WTC11 (cell line): ENCODE measurements at regions not wholly inside any gene's neighbourhood (a gene's known extent, or its start where the extent isn't known, plus 50 kb on each side); places are given as distances from the start of the nearest gene placed in this dataset.

Experiments
- ATF1 ChIP-seq: sonication (generic); formaldehyde crosslinking; IDR thresholded peaks from 2 replicates; pipeline ENCODE4 v1.8.1; 2023; ENCODE audit warnings: mild to moderate bottlenecking, moderate library complexity, missing genetic modification reagents
- ATF6 ChIP-seq: sonication (generic); formaldehyde crosslinking; IDR thresholded peaks from 2 replicates; pipeline ENCODE4 v1.8.1; 2023; ENCODE audit warnings: mild to moderate bottlenecking, missing genetic modification reagents
- CREM ChIP-seq: sonication (generic); formaldehyde crosslinking; IDR thresholded peaks from 2 replicates; pipeline ENCODE4 v1.8.1; 2022; ENCODE audit warnings: mild to moderate bottlenecking, missing genetic modification reagents, moderate library complexity
- NFATC4 ChIP-seq: fragments of 250-450 bp; sonication (Bioruptor Pico); IDR thresholded peaks from 2 replicates; pipeline ENCODE4 v1.9.0; 2021; ENCODE audit warnings: mild to moderate bottlenecking
- NFYB ChIP-seq: sonication (generic); formaldehyde crosslinking; conservative IDR thresholded peaks from 2 replicates; pipeline ENCODE4 v1.8.0; 2022; ENCODE audit warnings: low read depth, missing genetic modification reagents
- NR2C2 ChIP-seq: sonication (generic); formaldehyde crosslinking; IDR thresholded peaks from 2 replicates; pipeline ENCODE4 v1.8.0; 2022; ENCODE audit warnings: mild to moderate bottlenecking, missing genetic modification reagents
- RORB ChIP-seq: fragments of 250-450 bp; sonication (Bioruptor Pico); IDR thresholded peaks from 2 replicates; pipeline ENCODE4 v1.9.0; 2021; ENCODE audit warnings: mild to moderate bottlenecking
- SP1 ChIP-seq: sonication (generic); formaldehyde crosslinking; conservative IDR thresholded peaks from 2 replicates; pipeline ENCODE4 v1.8.1; 2022; ENCODE audit warnings: missing genetic modification reagents
- ZNF121 ChIP-seq: sonication (generic); formaldehyde crosslinking; IDR thresholded peaks from 2 replicates; pipeline ENCODE4 v1.8.0; 2023; ENCODE audit warnings: missing genetic modification reagents
- TF ChIP-seq, protein P1 (sequence below): fragments of 200-600 bp; IDR thresholded peaks from 2 replicates; pipeline ENCODE4 v1.8.0; 2022; ENCODE audit warnings: antibody characterized with exemption
- TF ChIP-seq, protein P2 (sequence below): fragments of 250-450 bp; sonication (Bioruptor Pico); IDR thresholded peaks from 2 replicates; pipeline ENCODE4 v1.9.0; 2021; ENCODE audit warnings: mild to moderate bottlenecking, borderline replicate concordance
- TF ChIP-seq, protein P3 (sequence below): sonication (generic); formaldehyde crosslinking; IDR thresholded peaks from 2 replicates; pipeline ENCODE4 v1.8.1; 2023; ENCODE audit warnings: mild to moderate bottlenecking, missing genetic modification reagents, moderate library complexity
- TF ChIP-seq, protein P4 (sequence below): fragments of 250-450 bp; sonication (Bioruptor Pico); IDR thresholded peaks from 2 replicates; pipeline ENCODE4 v1.9.0; 2021; ENCODE audit warnings: moderate library complexity, mild to moderate bottlenecking, inconsistent platforms, borderline replicate concordance

- TF ChIP-seq, protein P1, sequence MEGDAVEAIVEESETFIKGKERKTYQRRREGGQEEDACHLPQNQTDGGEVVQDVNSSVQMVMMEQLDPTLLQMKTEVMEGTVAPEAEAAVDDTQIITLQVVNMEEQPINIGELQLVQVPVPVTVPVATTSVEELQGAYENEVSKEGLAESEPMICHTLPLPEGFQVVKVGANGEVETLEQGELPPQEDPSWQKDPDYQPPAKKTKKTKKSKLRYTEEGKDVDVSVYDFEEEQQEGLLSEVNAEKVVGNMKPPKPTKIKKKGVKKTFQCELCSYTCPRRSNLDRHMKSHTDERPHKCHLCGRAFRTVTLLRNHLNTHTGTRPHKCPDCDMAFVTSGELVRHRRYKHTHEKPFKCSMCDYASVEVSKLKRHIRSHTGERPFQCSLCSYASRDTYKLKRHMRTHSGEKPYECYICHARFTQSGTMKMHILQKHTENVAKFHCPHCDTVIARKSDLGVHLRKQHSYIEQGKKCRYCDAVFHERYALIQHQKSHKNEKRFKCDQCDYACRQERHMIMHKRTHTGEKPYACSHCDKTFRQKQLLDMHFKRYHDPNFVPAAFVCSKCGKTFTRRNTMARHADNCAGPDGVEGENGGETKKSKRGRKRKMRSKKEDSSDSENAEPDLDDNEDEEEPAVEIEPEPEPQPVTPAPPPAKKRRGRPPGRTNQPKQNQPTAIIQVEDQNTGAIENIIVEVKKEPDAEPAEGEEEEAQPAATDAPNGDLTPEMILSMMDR, result no peak
- TF ChIP-seq NFYB (CRISPR knock-in tag), result no peak
- no peak for TF ChIP-seq SP1 (CRISPR knock-in tag)
- TF ChIP-seq, protein P2, sequence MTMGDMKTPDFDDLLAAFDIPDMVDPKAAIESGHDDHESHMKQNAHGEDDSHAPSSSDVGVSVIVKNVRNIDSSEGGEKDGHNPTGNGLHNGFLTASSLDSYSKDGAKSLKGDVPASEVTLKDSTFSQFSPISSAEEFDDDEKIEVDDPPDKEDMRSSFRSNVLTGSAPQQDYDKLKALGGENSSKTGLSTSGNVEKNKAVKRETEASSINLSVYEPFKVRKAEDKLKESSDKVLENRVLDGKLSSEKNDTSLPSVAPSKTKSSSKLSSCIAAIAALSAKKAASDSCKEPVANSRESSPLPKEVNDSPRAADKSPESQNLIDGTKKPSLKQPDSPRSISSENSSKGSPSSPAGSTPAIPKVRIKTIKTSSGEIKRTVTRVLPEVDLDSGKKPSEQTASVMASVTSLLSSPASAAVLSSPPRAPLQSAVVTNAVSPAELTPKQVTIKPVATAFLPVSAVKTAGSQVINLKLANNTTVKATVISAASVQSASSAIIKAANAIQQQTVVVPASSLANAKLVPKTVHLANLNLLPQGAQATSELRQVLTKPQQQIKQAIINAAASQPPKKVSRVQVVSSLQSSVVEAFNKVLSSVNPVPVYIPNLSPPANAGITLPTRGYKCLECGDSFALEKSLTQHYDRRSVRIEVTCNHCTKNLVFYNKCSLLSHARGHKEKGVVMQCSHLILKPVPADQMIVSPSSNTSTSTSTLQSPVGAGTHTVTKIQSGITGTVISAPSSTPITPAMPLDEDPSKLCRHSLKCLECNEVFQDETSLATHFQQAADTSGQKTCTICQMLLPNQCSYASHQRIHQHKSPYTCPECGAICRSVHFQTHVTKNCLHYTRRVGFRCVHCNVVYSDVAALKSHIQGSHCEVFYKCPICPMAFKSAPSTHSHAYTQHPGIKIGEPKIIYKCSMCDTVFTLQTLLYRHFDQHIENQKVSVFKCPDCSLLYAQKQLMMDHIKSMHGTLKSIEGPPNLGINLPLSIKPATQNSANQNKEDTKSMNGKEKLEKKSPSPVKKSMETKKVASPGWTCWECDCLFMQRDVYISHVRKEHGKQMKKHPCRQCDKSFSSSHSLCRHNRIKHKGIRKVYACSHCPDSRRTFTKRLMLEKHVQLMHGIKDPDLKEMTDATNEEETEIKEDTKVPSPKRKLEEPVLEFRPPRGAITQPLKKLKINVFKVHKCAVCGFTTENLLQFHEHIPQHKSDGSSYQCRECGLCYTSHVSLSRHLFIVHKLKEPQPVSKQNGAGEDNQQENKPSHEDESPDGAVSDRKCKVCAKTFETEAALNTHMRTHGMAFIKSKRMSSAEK (CRISPR knock-in tag), result no peak
- TF ChIP-seq, protein P3, sequence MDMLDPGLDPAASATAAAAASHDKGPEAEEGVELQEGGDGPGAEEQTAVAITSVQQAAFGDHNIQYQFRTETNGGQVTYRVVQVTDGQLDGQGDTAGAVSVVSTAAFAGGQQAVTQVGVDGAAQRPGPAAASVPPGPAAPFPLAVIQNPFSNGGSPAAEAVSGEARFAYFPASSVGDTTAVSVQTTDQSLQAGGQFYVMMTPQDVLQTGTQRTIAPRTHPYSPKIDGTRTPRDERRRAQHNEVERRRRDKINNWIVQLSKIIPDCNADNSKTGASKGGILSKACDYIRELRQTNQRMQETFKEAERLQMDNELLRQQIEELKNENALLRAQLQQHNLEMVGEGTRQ (CRISPR knock-in tag), result no peak
- TF ChIP-seq ATF1 (CRISPR knock-in tag), result no peak
- no peak for TF ChIP-seq CREM
- no peak for TF ChIP-seq NR2C2
- TF ChIP-seq ATF6 (CRISPR knock-in tag), result no peak
- TF ChIP-seq NFATC4 (CRISPR knock-in tag), result no peak
- TF ChIP-seq RORB (CRISPR knock-in tag), result no peak
- TF ChIP-seq ZNF121 (CRISPR knock-in tag), result no peak
- TF ChIP-seq, protein P4, sequence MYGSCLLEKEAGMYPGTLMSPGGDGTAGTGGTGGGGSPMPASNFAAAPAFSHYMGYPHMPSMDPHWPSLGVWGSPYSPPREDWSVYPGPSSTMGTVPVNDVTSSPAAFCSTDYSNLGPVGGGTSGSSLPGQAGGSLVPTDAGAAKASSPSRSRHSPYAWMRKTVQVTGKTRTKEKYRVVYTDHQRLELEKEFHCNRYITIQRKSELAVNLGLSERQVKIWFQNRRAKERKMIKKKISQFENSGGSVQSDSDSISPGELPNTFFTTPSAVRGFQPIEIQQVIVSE (CRISPR knock-in tag), result no peak
These were observed 154.4 kb upstream of the PRLR start for GRCh38 chr5:35384658-35385057.
